ENCODE measurements at regions not wholly inside any gene's neighbourhood (a gene's known extent, or its start where the extent isn't known, plus 50 kb on each side); places are given as distances from the start of the nearest gene placed in this dataset.

DNA sequence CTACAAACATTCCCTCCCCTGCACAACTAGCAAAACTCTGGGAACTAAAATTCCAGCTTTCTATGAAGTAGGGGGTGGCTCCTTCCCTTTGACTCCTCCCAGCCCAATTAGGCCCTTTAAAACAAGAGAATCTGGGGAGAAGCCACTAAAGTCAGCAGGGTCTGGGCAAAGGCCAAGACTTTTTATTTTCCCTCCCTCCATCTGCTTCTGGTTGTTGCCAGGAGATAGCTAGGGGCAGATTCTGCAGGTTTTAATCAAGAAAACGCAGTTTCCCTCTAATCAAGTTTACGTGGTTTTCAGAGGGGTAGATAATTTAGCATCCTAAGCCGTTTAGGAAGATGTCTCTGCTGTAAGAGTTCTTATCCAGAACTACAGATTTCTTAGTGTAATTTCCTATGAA lies 114.5 kb upstream of the CDH6 start:
- TF ChIP-seq CTCF (IDR thresholded peaks at IDR 0.05; ENCODE audit: extremely low read depth, insufficient read depth, missing control alignments): no peak
- no peak for DNase-seq (ENCODE audit: low spot score)
- in situ Hi-C loops (cut with MboI; ENCODE audit: low pct_unique_long_range_greater_than_20kb, low sequenced_read_pairs, unreplicated experiment): no loop called here

GRCh38 chr5:31075981-31076380 lies 117.5 kb upstream of the CDH6 start:
- in situ Hi-C loops (cut with MboI; ENCODE audit: low pct_unique_long_range_greater_than_20kb, low sequenced_read_pairs, unreplicated experiment): no loop called here
- TF ChIP-seq CTCF (IDR thresholded peaks at IDR 0.05; ENCODE audit: extremely low read depth, insufficient read depth, missing control alignments): no peak
- DNase-seq (ENCODE audit: low spot score): no peak

DNA sequence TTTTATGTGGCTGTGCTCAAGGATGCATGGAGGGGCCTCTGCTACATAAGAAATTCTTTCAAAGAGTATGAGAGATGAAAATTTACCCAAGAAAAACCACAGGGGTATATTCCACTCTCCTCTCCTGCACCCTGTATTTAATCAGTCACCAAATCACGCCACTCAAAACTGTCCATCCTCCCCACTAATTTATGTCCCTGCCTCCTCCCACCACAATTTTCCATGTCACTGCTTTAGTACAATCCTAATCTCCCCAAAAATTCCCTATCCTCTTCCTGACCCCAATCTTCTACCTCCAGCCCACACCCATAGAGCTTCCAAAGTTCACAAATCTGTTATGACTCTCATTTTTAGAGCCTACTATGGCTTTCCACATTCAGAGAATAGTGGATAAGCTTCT lies 125.2 kb upstream of the CDH6 start:
- DNase-seq (ENCODE audit: low spot score): no peak
- in situ Hi-C loops (cut with MboI; ENCODE audit: low pct_unique_long_range_greater_than_20kb, low sequenced_read_pairs, unreplicated experiment): no loop called here
- TF ChIP-seq CTCF (IDR thresholded peaks at IDR 0.05; ENCODE audit: extremely low read depth, insufficient read depth, missing control alignments): no peak

- no peak for TF ChIP-seq CTCF (IDR thresholded peaks at IDR 0.05; ENCODE audit: extremely low read depth, insufficient read depth, missing control alignments)
- no peak for DNase-seq (ENCODE audit: low spot score)
- in situ Hi-C loops (cut with MboI; ENCODE audit: low pct_unique_long_range_greater_than_20kb, low sequenced_read_pairs, unreplicated experiment): no loop called here
Observed at GRCh38 chr5:31066655-31067328, 126.7 kb upstream of the CDH6 start.

GRCh38 chr5:31064215-31064614 lies 129.3 kb upstream of the CDH6 start:
- in situ Hi-C loops (cut with MboI; ENCODE audit: low pct_unique_long_range_greater_than_20kb, low sequenced_read_pairs, unreplicated experiment): no loop called here
- TF ChIP-seq CTCF (IDR thresholded peaks at IDR 0.05; ENCODE audit: extremely low read depth, insufficient read depth, missing control alignments): no peak

GRCh38 chr5:31062902-31063580 lies 130.4 kb upstream of the CDH6 start:
- in situ Hi-C loops (cut with MboI; ENCODE audit: low pct_unique_long_range_greater_than_20kb, low sequenced_read_pairs, unreplicated experiment): no loop called here
- DNase-seq (ENCODE audit: low spot score): no peak
- TF ChIP-seq CTCF (IDR thresholded peaks at IDR 0.05; ENCODE audit: extremely low read depth, insufficient read depth, missing control alignments): no peak

More at GRCh38 chr5:31064215-31064614, 129.3 kb upstream of the CDH6 start:
- no peak for DNase-seq (ENCODE audit: low spot score)
